Astrocyte of the spinal cord (primary cell): ENCODE measurements at regions not wholly inside any gene's neighbourhood (a gene's known extent, or its start where the extent isn't known, plus 50 kb on each side); places are given as distances from the start of the nearest gene placed in this dataset.
"Not testable (repeated sequence)": the region's sequence is repeated elsewhere in the genome, so short reads cannot be mapped to it uniquely, and the experiment has no call there.

Experiments used
- DNase-seq: peaks from one replicate; pipeline ENCODE4 v3.0.0; 2011; ENCODE audit warnings: low read depth, low spot score
- H3K4me3 ChIP-seq: 2 replicates; pipeline ENCODE4 v1.5.1; 2011; ENCODE audit warnings: low read depth, mild to moderate bottlenecking, low read length, moderate library complexity
- CTCF ChIP-seq: IDR thresholded peaks from 2 replicates; pipeline ENCODE4 v1.5.1; 2012; ENCODE audit warnings: low read depth, mild to moderate bottlenecking, low read length, inconsistent platforms
- in situ Hi-C: cut with HindIII; loops from 2 replicates; pipeline ENCODE4 v1.10.0; 2017; ENCODE audit warnings: low sequenced_read_pairs

DNA sequence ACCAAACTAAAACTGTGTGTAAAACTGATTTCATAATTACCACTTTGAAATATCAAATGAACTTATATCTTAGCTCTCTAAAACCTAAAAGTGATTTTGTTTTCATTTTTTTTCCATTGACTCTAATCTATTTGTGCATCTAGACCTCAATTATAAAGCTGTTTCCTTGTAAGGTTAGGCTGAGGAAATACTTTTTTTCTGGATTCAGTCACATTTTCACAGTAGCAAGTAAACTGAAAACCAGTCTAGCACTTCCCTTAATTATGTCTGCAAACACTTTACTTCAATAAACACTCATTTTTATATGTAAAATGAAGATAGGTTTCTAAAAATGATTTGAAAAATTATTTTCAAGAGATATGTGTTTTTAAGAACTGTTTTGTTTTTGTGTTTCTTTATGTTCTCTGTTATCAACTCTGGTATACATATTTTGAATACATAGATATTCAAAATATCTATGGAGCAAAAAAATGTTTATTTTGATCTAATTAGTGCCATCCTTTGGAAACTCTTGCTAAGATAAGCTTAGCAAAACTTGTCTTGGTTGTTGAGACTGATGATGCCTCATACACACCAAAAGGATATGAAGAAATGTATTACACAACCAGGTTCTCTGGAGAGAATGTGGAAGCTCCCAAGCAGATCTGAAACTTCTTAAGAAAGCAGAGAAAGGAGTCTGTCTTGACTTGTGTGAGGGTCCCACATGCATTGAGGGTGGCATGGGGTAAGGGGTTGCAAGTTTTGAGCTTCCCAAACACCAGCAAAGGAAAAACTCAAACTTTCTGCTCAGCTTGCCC, 1887.4 kb downstream of the PCDH9 start:
- no peak for DNase-seq
- H3K4me3 ChIP-seq, result no peak overlapping the region
- in situ Hi-C loops, result no loop called here
- no peak for TF ChIP-seq CTCF

DNA sequence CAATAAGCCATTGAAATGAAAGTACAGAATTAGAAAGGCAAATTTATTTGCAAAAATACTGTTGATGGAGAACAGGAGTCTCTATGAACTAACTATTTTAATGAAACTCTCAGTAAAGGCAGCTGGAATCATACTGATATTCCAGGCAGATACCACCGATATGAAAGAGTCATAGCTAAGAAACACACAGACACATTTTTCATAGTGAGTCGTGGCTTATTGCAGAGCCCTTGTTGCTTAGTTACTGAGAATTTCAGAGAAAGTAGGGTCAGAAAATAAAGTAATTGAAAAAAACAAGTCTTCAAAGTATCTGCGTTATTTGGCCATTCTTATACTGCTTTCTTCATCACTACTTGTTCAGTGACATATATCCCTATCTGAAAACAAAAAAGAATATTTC, 1890.9 kb downstream of the PCDH9 start:
- in situ Hi-C loops, result no loop called here
- no peak for TF ChIP-seq CTCF
- no peak overlapping the region for H3K4me3 ChIP-seq
- peak; percentile 23 for DNase-seq

DNA sequence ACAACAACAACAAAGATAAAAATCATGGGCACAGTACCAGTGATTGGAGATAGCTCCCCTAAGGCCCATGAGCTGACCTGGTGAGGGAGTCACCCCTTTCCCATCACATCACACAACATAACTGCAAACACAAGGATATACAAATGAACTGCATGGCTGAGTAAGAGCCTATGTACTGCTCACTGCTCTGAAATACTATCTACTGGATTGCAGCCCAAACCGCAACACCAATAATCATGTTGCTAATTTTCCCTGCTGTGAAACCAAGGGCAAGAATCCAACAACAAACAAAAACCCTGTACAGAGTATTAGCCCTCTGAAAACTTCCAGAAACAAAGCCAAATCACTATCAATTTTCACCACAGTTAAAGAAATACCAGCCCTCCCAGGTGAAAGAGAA, 1893.2 kb downstream of the PCDH9 start:
- peak; percentile 91 for DNase-seq
- no peak overlapping the region for H3K4me3 ChIP-seq
- TF ChIP-seq CTCF, result no peak
- in situ Hi-C loops, result no loop called here

DNA sequence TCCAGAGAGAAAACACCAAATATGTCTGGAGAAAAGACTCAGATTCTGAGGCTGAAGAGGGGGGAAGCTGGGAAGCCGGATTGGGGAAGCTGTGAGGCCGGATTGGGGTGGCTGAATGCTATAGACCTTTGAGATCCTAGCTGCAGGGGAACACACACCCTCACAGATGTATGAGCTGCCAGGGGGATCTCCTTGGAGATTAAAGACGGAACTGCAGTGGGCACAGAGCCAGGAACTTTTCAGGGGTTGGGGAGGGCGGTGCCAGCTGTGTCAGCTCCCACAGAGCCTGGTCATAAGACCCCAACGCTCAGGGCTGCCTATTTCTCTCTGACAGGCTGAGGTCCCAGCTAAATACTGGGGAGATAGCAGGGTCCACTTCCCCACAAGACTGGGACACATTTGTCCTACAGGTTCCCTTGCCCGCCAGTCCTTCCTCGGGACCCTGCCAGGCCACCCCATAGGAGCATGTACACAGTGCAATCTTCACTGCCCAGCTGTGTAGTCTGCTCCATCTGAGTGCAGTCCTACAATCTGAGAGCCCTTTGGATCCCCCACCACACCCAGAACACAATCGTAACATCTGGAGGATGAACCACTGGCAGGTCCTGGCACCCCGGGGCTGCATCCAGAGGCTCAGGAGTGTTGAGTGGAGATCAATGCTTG, 1893.9 kb downstream of the PCDH9 start:
- TF ChIP-seq CTCF, result no peak
- in situ Hi-C loops, result no loop called here
- H3K4me3 ChIP-seq, result no peak overlapping the region
- no peak for DNase-seq

- no peak overlapping the region for H3K4me3 ChIP-seq
- in situ Hi-C loops, result no loop called here
- TF ChIP-seq CTCF, result no peak
- no peak for DNase-seq
These were observed 1899.4 kb downstream of the PCDH9 start for GRCh38 chr13:65330691-65331090.

GRCh38 chr13:65330287-65330686, 1899.8 kb downstream of the PCDH9 start:
- TF ChIP-seq CTCF, result no peak
- in situ Hi-C loops, result no loop called here
- H3K4me3 ChIP-seq, result no peak overlapping the region
- DNase-seq, result no peak

DNA sequence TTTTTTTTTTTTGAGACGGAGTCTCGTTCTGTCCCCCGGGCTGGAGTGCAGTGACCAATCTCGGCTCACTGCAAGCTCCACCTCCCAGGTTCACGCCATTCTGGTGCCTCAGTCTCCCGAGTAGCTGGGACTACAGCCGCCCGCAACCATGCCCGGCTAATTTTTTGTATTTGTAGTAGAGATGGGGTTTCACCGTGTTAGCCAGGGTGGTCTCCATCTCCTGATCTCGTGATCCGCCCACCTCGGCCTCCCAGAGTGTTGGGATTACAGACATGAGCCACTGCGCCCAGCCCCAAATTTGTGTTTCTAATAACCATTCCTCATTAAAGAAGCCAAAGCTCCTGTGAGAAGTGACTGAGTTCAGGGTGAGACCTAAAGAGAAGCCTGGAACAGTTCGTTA, 1906.9 kb downstream of the PCDH9 start:
- in situ Hi-C loops, DNase-seq, H3K4me3 ChIP-seq: not testable (repeated sequence)

- H3K4me3 ChIP-seq, in situ Hi-C loops, DNase-seq: not testable (repeated sequence)
These were observed 1908.7 kb downstream of the PCDH9 start for GRCh38 chr13:65321423-65321822.
